ENCODE measurements at regions not wholly inside any gene's neighbourhood (a gene's known extent, or its start where the extent isn't known, plus 50 kb on each side); places are given as distances from the start of the nearest gene placed in this dataset.

DNA sequence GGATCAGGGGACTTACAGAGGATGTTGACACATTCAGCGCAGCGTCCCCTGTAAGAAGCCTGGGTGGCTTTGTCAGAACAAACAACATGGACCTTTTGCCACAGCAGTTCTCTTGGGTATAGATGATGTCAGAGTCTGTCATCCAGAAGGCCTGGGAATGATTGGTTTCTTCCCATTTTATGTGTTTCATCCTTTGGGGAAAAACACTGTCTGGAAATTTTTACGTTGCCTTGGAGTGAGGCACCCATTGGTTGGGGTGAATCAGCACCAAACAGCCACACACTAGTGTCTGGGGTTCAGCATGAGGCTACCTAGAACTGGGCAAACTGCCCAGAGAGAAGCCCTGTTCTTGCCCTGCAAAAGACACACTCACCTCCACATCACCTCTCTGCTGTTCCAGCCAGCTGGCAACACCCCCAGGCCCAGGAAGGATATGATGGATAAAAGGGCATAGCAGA, 123.0 kb downstream of the FAM43A start:
- Histone ChIP-seq H3K27me3 (ENCODE audit: insufficient read depth, low read depth, low read length) (no peaks in the 10 kb centered on the region), H3K27ac (ENCODE audit: low read length) (no peak overlapping the region), H4K20me1 (ENCODE audit: insufficient read depth) (no peaks in the 10 kb centered on the region), H3K36me3 (ENCODE audit: insufficient read depth, low read length) (no peaks in the 10 kb centered on the region), H3K79me2 (replicated peaks; ENCODE audit: insufficient read depth, low read length) (no peaks in the 10 kb centered on the region), H2AFZ (ENCODE audit: low read depth, low read length) (no peak overlapping the region), H3K9me2 (ENCODE audit: insufficient read depth, low read length) (no peaks in the 10 kb centered on the region), H3F3A (ENCODE audit: insufficient read depth, low read length, poor library complexity, severe bottlenecking) (no peaks in the 10 kb centered on the region), H3K4me3 (ENCODE audit: low read length) (no peak overlapping the region), H3K4me2 (ENCODE audit: low read length) (no peak overlapping the region), H3K9ac (ENCODE audit: low read length) (no peak overlapping the region), H3K9me3 (ENCODE audit: low read length) (no peaks in the 10 kb centered on the region)
- TF ChIP-seq, protein P1, sequence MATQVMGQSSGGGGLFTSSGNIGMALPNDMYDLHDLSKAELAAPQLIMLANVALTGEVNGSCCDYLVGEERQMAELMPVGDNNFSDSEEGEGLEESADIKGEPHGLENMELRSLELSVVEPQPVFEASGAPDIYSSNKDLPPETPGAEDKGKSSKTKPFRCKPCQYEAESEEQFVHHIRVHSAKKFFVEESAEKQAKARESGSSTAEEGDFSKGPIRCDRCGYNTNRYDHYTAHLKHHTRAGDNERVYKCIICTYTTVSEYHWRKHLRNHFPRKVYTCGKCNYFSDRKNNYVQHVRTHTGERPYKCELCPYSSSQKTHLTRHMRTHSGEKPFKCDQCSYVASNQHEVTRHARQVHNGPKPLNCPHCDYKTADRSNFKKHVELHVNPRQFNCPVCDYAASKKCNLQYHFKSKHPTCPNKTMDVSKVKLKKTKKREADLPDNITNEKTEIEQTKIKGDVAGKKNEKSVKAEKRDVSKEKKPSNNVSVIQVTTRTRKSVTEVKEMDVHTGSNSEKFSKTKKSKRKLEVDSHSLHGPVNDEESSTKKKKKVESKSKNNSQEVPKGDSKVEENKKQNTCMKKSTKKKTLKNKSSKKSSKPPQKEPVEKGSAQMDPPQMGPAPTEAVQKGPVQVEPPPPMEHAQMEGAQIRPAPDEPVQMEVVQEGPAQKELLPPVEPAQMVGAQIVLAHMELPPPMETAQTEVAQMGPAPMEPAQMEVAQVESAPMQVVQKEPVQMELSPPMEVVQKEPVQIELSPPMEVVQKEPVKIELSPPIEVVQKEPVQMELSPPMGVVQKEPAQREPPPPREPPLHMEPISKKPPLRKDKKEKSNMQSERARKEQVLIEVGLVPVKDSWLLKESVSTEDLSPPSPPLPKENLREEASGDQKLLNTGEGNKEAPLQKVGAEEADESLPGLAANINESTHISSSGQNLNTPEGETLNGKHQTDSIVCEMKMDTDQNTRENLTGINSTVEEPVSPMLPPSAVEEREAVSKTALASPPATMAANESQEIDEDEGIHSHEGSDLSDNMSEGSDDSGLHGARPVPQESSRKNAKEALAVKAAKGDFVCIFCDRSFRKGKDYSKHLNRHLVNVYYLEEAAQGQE (IDR thresholded peaks at IDR 0.05; ENCODE audit: borderline replicate concordance): no peak
- TF ChIP-seq MXI1 (conservative IDR thresholded peaks at IDR 0.05; ENCODE audit: poor library complexity, severe bottlenecking) (no peak), POLR2AphosphoS5 (IDR thresholded peaks at IDR 0.05) (no peak), EP300 (conservative IDR thresholded peaks at IDR 0.05; ENCODE audit: poor library complexity, severe bottlenecking) (no peak), TAF1 (IDR thresholded peaks at IDR 0.05; ENCODE audit: low read depth) (no peak)

DNA sequence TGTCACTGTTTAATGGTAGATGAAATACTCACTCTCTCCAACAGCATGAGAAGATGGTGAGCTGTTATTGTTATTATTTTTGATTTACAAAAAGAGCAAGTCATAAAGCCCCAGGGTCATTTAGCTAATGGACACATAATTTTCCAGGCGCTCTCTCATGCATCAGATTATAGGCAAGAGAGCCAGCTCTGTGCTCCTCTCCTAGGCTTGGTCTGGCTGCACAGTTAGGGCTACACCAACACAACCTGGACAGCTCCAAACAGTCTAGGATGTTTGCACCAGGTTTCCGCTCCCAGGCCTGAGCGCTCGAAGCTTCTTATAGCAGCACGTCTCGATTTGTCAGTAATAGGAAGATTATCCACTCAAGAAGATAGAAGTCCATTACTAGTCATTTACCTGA, 123.7 kb downstream of the FAM43A start:
- H2AFZ ChIP-seq (ENCODE audit: low read depth, low read length): no peak overlapping the region
- TF ChIP-seq EP300 (conservative IDR thresholded peaks at IDR 0.05; ENCODE audit: poor library complexity, severe bottlenecking) (no peak), TAF1 (IDR thresholded peaks at IDR 0.05; ENCODE audit: low read depth) (no peak), POLR2AphosphoS5 (IDR thresholded peaks at IDR 0.05) (no peak), MXI1 (conservative IDR thresholded peaks at IDR 0.05; ENCODE audit: poor library complexity, severe bottlenecking) (no peak)
- TF ChIP-seq, protein P2, sequence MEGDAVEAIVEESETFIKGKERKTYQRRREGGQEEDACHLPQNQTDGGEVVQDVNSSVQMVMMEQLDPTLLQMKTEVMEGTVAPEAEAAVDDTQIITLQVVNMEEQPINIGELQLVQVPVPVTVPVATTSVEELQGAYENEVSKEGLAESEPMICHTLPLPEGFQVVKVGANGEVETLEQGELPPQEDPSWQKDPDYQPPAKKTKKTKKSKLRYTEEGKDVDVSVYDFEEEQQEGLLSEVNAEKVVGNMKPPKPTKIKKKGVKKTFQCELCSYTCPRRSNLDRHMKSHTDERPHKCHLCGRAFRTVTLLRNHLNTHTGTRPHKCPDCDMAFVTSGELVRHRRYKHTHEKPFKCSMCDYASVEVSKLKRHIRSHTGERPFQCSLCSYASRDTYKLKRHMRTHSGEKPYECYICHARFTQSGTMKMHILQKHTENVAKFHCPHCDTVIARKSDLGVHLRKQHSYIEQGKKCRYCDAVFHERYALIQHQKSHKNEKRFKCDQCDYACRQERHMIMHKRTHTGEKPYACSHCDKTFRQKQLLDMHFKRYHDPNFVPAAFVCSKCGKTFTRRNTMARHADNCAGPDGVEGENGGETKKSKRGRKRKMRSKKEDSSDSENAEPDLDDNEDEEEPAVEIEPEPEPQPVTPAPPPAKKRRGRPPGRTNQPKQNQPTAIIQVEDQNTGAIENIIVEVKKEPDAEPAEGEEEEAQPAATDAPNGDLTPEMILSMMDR (IDR thresholded peaks at IDR 0.05; ENCODE audit: poor library complexity, severe bottlenecking): no peak
- TF ChIP-seq, protein P1 (IDR thresholded peaks at IDR 0.05; ENCODE audit: borderline replicate concordance): no peak
- H3K27me3 ChIP-seq (ENCODE audit: insufficient read depth, low read depth, low read length): no peaks in the 10 kb centered on the region
- H3K9ac ChIP-seq (ENCODE audit: low read length): no peak overlapping the region
- no peak overlapping the region for H3K4me3 ChIP-seq (ENCODE audit: low read length)
- H3F3A ChIP-seq (ENCODE audit: insufficient read depth, low read length, poor library complexity, severe bottlenecking): no peaks in the 10 kb centered on the region
- no peak overlapping the region for H3K27ac ChIP-seq (ENCODE audit: low read length)
- H4K20me1 ChIP-seq (ENCODE audit: insufficient read depth): no peaks in the 10 kb centered on the region
- no peaks in the 10 kb centered on the region for H3K36me3 ChIP-seq (ENCODE audit: insufficient read depth, low read length)
- no peaks in the 10 kb centered on the region for H3K9me3 ChIP-seq (ENCODE audit: low read length)
- H3K9me2 ChIP-seq (ENCODE audit: insufficient read depth, low read length): no peaks in the 10 kb centered on the region
- H3K79me2 ChIP-seq (replicated peaks; ENCODE audit: insufficient read depth, low read length): no peaks in the 10 kb centered on the region
- no peak overlapping the region for H3K4me2 ChIP-seq (ENCODE audit: low read length)
